B cell (primary cell): ENCODE measurements at regions not wholly inside any gene's neighbourhood (a gene's known extent, or its start where the extent isn't known, plus 50 kb on each side); places are given as distances from the start of the nearest gene placed in this dataset.

Experiments used
- ATAC-seq: fragments of 200-7000 bp; cut with Tn5 transposase; one replicate; pipeline ENCODE4 v1.10.0; 2021; ENCODE audit warnings: low read depth, mild to moderate bottlenecking, moderate number of reproducible peaks, moderate library complexity
- CTCF ChIA-PET: fragments of 350-600 bp; sonication (Branson Sonifier 250); formaldehyde crosslinking; loops from one replicate; lab custom pipeline; 2021; ENCODE audit warnings: antibody characterized with exemption, inconsistent platforms; lab: Charles Lee
- POLR2A ChIA-PET: fragments of 350-600 bp; sonication (Branson Sonifier 250); formaldehyde crosslinking; loops from one replicate; lab custom pipeline; 2021; ENCODE audit warnings: antibody characterized with exemption; lab: Charles Lee
- DNase-seq: peaks from one replicate; pipeline ENCODE4 v3.0.0; 2013
- H2AFZ ChIP-seq: 2 replicates; pipeline ENCODE4 v1.6.1; 2012; ENCODE audit warnings: mild to moderate bottlenecking, low read depth, low read length; ENCODE audit not compliant: insufficient read depth, poor library complexity, severe bottlenecking
- H3K27ac ChIP-seq, 2 donors: 1 replicate in 1 of 2; 2 replicates in 1 of 2; pipeline ENCODE4 v1.5.1; 2012 to 2013; ENCODE audit warnings: low read length in 2 of 2, mild to moderate bottlenecking in 2 of 2, moderate library complexity in 1 of 2
- H3K27me3 ChIP-seq, 4 experiments: fragments of 200-600 bp in 1 of 4; sonication (generic) in 1 of 4; replicated peaks in 1 of 4; 1 replicate in 2 of 4; 2 replicates in 2 of 4; pipeline versions ENCODE4 v1.6.1 to v1.7.0; 2013 to 2016; ENCODE audit warnings: low read length in 3 of 4, mild to moderate bottlenecking in 2 of 4, mixed read lengths in 1 of 4, moderate library complexity in 1 of 4; ENCODE audit not compliant: insufficient read depth in 4 of 4, control insufficient read depth in 3 of 4; ENCODE audit errors: control extremely low read depth in 1 of 4
- H3K36me3 ChIP-seq, 2 experiments: replicated peaks in 1 of 2; 1 replicate in 1 of 2; 2 replicates in 1 of 2; pipeline versions ENCODE4 v1.6.1 to v1.7.1; 2013; ENCODE audit warnings: low read length in 1 of 2; ENCODE audit not compliant: insufficient read depth in 2 of 2, control insufficient read depth in 1 of 2; ENCODE audit errors: control extremely low read depth in 1 of 2, extremely low read depth in 1 of 2
- H3K4me1 ChIP-seq, 2 donors: fragments of 200-600 bp in 1 of 2; sonication (generic) in 1 of 2; 1 replicate in 1 of 2; 2 replicates in 1 of 2; pipeline versions ENCODE4 v1.5.1 to v1.6.1; 2013 to 2017; ENCODE audit warnings: low read length in 2 of 2; ENCODE audit not compliant: control insufficient read depth in 2 of 2, insufficient read depth in 2 of 2
- H3K4me2 ChIP-seq: replicated peaks from 2 replicates; pipeline ENCODE3; 2012; ENCODE audit warnings: mild to moderate bottlenecking, low read depth, low read length; ENCODE audit not compliant: poor library complexity, severe bottlenecking
- H3K4me3 ChIP-seq, 5 experiments: fragments of 200-600 bp in 1 of 5; sonication (generic) in 1 of 5; 1 replicate in 3 of 5; 2 replicates in 2 of 5; pipeline versions ENCODE4 v1.5.1 to v1.7.0; 2011 to 2016; ENCODE audit warnings: low read length in 4 of 5, mild to moderate bottlenecking in 4 of 5, low read depth in 2 of 5, control low read depth in 1 of 5, moderate library complexity in 1 of 5; ENCODE audit not compliant: insufficient read depth in 1 of 5; ENCODE audit errors: control extremely low read depth in 1 of 5, extremely low read depth in 1 of 5
- H3K79me2 ChIP-seq: fragments of 200-600 bp; sonication (generic); one replicate; pipeline ENCODE4 v1.6.0; 2016; ENCODE audit warnings: low read length; ENCODE audit not compliant: control insufficient read depth, insufficient read depth
- H3K9ac ChIP-seq: fragments of 200-600 bp; sonication (generic); 2 replicates; pipeline ENCODE4 v1.6.1; 2017; ENCODE audit warnings: mild to moderate bottlenecking, low read length, moderate library complexity
- H3K9me3 ChIP-seq, 3 donors: one replicate each; pipeline versions ENCODE4 v1.6.1 to v1.7.1; 2013; ENCODE audit warnings: low read length in 2 of 3; ENCODE audit not compliant: control insufficient read depth in 2 of 3, insufficient read depth in 1 of 3; ENCODE audit errors: control extremely low read depth in 1 of 3
- H4K20me1 ChIP-seq: 2 replicates; pipeline ENCODE4 v1.6.0; 2012; ENCODE audit warnings: mild to moderate bottlenecking, low read length; ENCODE audit not compliant: insufficient read depth, control insufficient read depth, poor library complexity, severe bottlenecking
- H3K27ac Mint-ChIP-seq: one replicate; pipeline ENCODE4 v1.8.0; 2021; ENCODE audit warnings: mixed read lengths
- H3K27me3 Mint-ChIP-seq: one replicate; pipeline ENCODE4 v1.8.0; 2021; ENCODE audit warnings: mixed read lengths
- H3K4me1 Mint-ChIP-seq: one replicate; pipeline ENCODE4 v1.8.0; 2021; ENCODE audit warnings: mixed read lengths
- H3K4me3 Mint-ChIP-seq: one replicate; pipeline ENCODE4 v1.8.0; 2021; ENCODE audit warnings: mixed read lengths
- H3K9me3 Mint-ChIP-seq: one replicate; pipeline ENCODE4 v1.8.0; 2022; ENCODE audit warnings: mixed read lengths; ENCODE audit not compliant: insufficient read depth
- EZH2 ChIP-seq: IDR thresholded peaks from 2 replicates; pipeline ENCODE4 v1.6.1; 2012; ENCODE audit warnings: borderline replicate concordance, low read depth, mild to moderate bottlenecking, moderate library complexity, low read length; ENCODE audit not compliant: insufficient read depth, poor library complexity, severe bottlenecking
- WGBS: methylation state at CpG from one replicate; pipeline ENCODE4 v1.1.5; 2013; ENCODE audit warnings: missing lambda C conversion rate; ENCODE audit not compliant: insufficient coverage; 5-methylcytosine and 5-hydroxymethylcytosine counted together
- intact Hi-C: fragments of 100-400 bp; cut with micrococcal nuclease; formaldehyde crosslinking; loops from one replicate; pipeline ENCODE4 v1.10.0; 2022
- TF ChIP-seq, protein P1 (sequence below): fragments of 200-600 bp; IDR thresholded peaks from one replicate; pipeline ENCODE4 v1.8.0; 2022; ENCODE audit warnings: antibody characterized with exemption, mild to moderate bottlenecking

DNA sequence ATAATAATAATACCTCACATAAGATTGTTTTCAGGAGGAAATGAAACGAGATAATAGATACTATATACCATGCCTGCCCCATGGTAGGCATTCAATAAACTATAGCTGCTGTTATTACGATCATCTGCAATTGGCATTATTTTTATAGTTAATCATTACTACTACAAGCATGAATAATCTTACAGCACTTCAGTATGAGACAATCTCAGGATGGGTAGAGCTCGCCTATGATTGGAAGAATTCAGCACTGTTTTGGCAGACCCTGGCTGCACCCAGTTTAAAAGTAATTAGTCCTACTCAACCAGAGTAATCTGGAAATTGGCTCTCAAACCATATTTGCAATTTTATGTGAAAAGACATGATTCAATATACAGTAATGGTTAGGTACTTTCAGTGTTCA lies 105.0 kb upstream of the DPYD start:
- Mint-ChIP-seq H3K27ac (no peak overlapping the region), H3K27me3 (no peaks in the 10 kb centered on the region), H3K9me3 (no peaks in the 10 kb centered on the region), H3K4me1 (no peaks in the 10 kb centered on the region), H3K4me3 (no peak overlapping the region)
- H3K4me3 ChIP-seq, result no peak overlapping the region
- DNase-seq, result no peak
- H3K4me2 ChIP-seq, result no peak overlapping the region
- H4K20me1 ChIP-seq, result no peaks in the 10 kb centered on the region
- no peak overlapping the region for H3K27ac ChIP-seq
- no peaks in the 10 kb centered on the region for H3K9me3 ChIP-seq
- H3K4me1 ChIP-seq, result no peaks in the 10 kb centered on the region
- ChIA-PET POLR2A (no interaction called here), CTCF (no interaction called here)
- intact Hi-C loops, result no loop called here
- H3K27me3 ChIP-seq, result no peaks in the 10 kb centered on the region
- ATAC-seq, result no peak
- H3K9ac ChIP-seq, result no peak overlapping the region
- H2AFZ ChIP-seq, result no peak overlapping the region
- TF ChIP-seq, protein P1, sequence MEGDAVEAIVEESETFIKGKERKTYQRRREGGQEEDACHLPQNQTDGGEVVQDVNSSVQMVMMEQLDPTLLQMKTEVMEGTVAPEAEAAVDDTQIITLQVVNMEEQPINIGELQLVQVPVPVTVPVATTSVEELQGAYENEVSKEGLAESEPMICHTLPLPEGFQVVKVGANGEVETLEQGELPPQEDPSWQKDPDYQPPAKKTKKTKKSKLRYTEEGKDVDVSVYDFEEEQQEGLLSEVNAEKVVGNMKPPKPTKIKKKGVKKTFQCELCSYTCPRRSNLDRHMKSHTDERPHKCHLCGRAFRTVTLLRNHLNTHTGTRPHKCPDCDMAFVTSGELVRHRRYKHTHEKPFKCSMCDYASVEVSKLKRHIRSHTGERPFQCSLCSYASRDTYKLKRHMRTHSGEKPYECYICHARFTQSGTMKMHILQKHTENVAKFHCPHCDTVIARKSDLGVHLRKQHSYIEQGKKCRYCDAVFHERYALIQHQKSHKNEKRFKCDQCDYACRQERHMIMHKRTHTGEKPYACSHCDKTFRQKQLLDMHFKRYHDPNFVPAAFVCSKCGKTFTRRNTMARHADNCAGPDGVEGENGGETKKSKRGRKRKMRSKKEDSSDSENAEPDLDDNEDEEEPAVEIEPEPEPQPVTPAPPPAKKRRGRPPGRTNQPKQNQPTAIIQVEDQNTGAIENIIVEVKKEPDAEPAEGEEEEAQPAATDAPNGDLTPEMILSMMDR, result no peak
- TF ChIP-seq EZH2, result no peak
- no CpG with 5 or more reads among the region's 3 CpGs for WGBS
- no peaks in the 10 kb centered on the region for H3K79me2 ChIP-seq
- H3K36me3 ChIP-seq, result no peaks in the 10 kb centered on the region

DNA sequence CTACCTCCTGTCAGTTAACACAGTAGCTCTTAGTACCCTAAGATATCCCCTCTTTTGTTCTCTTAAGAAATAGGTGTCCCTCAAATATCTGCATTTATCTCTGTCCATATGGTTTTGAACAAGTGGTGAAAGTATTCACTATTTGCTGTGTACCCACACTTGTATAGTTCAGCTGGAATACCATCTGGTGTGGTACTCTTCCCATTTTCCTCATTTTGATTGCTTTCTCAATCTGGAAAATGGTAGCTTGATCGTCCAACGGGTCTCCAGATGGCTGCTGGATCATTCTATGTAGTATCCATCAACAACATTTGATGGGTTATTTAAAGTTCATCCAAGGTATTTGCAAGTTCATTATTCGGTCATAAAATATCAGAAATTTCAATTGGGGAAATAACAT lies 100.3 kb upstream of the DPYD start:
- H3K4me1 ChIP-seq, result no peaks in the 10 kb centered on the region
- no peak overlapping the region for H3K4me3 ChIP-seq
- ATAC-seq, result no peak
- H3K4me2 ChIP-seq, result no peak overlapping the region
- peaks cover 3% of the 10 kb centered on the region for H3K27me3 Mint-ChIP-seq
- no peaks in the 10 kb centered on the region for H3K9me3 Mint-ChIP-seq
- intact Hi-C loops, result no loop called here
- CTCF ChIA-PET, result no interaction called here
- H4K20me1 ChIP-seq, result no peaks in the 10 kb centered on the region
- H3K4me3 Mint-ChIP-seq, result no peak overlapping the region
- H3K27ac ChIP-seq, result no peak overlapping the region
- H3K36me3 ChIP-seq, result no peaks in the 10 kb centered on the region
- no peak for TF ChIP-seq EZH2
- TF ChIP-seq, protein P1, result no peak
- H2AFZ ChIP-seq, result no peak overlapping the region
- H3K4me1 Mint-ChIP-seq, result no peaks in the 10 kb centered on the region
- H3K27ac Mint-ChIP-seq, result no peak overlapping the region
- POLR2A ChIA-PET, result no interaction called here
- WGBS, result no CpG with 5 or more reads among the region's 3 CpGs
- no peaks in the 10 kb centered on the region for H3K9me3 ChIP-seq
- no peak for DNase-seq
- no peaks in the 10 kb centered on the region for H3K79me2 ChIP-seq
- H3K9ac ChIP-seq, result no peak overlapping the region
- H3K27me3 ChIP-seq, result no peaks in the 10 kb centered on the region
